HepG2 (cell line): ENCODE measurements at regions not wholly inside any gene's neighbourhood (a gene's known extent, or its start where the extent isn't known, plus 50 kb on each side); places are given as distances from the start of the nearest gene placed in this dataset.

Source experiments
- ARNTL ChIP-seq: sonication (generic); formaldehyde crosslinking; IDR thresholded peaks from 2 replicates; pipeline ENCODE4 v1.4.0; 2020; ENCODE audit warnings: mild to moderate bottlenecking, missing genetic modification reagents
- ATRX ChIP-seq: sonication (generic); formaldehyde crosslinking; IDR thresholded peaks from 2 replicates; pipeline ENCODE4 v1.4.0; 2020; ENCODE audit warnings: missing genetic modification reagents, borderline replicate concordance
- HHEX ChIP-seq: IDR thresholded peaks from 2 replicates; pipeline ENCODE4 v1.6.1; 2016; ENCODE audit warnings: control low read depth
- HIVEP1 ChIP-seq: sonication (generic); formaldehyde crosslinking; IDR thresholded peaks from 2 replicates; pipeline ENCODE4 v1.4.0; 2020; ENCODE audit warnings: mild to moderate bottlenecking, missing genetic modification reagents
- KAT7 ChIP-seq: IDR thresholded peaks from 2 replicates; pipeline ENCODE4 v1.6.1; 2018; ENCODE audit warnings: borderline replicate concordance, missing compliant biosample characterization
- RBM39 ChIP-seq: fragments of 200-400 bp; formaldehyde crosslinking; IDR thresholded peaks from one replicate; pipeline ENCODE4 v1.6.1; 2018; ENCODE audit warnings: antibody characterized with exemption, mild to moderate bottlenecking, low read depth, low read length; ENCODE audit not compliant: poor library complexity, severe bottlenecking
- SP1 ChIP-seq, 2 experiments: fragments of 450-650 bp in 1 of 2; sonication (generic) in 1 of 2; formaldehyde crosslinking in 1 of 2; IDR thresholded peaks; 2 replicates each; pipeline versions ENCODE4 v1.4.0 to v1.6.1; 2016 to 2020; ENCODE audit warnings: missing genetic modification reagents in 1 of 2
- TCF7L2 ChIP-seq: IDR thresholded peaks from 2 replicates; pipeline ENCODE4 v1.6.1; 2011; ENCODE audit warnings: mild to moderate bottlenecking, low read depth, low read length, moderate library complexity
- TSC22D2 ChIP-seq: sonication (generic); formaldehyde crosslinking; IDR thresholded peaks from 2 replicates; pipeline ENCODE4 v1.5.1; 2020; ENCODE audit warnings: missing genetic modification reagents, mild to moderate bottlenecking, borderline replicate concordance
- ZNF776 ChIP-seq: sonication (generic); formaldehyde crosslinking; IDR thresholded peaks from 2 replicates; pipeline ENCODE4 v1.4.0; 2020; ENCODE audit warnings: mild to moderate bottlenecking, missing genetic modification reagents
- ZSCAN20 ChIP-seq: sonication (generic); formaldehyde crosslinking; IDR thresholded peaks from 2 replicates; pipeline ENCODE4 v1.4.0; 2020; ENCODE audit warnings: missing genetic modification reagents, mild to moderate bottlenecking, borderline replicate concordance
- TF ChIP-seq, protein P1 (sequence below): IDR thresholded peaks from 2 replicates; pipeline ENCODE4 v1.6.1; 2016; ENCODE audit warnings: low read depth, control low read depth
- TF ChIP-seq, protein P2 (sequence below): sonication (generic); formaldehyde crosslinking; IDR thresholded peaks from 2 replicates; pipeline ENCODE4 v1.8.1; 2023; ENCODE audit warnings: mild to moderate bottlenecking, missing genetic modification reagents, borderline replicate concordance
- TF ChIP-seq, protein P3 (sequence below): sonication (generic); formaldehyde crosslinking; conservative IDR thresholded peaks from 2 replicates; pipeline ENCODE4 v1.8.1; 2023; ENCODE audit warnings: missing genetic modification reagents

DNA sequence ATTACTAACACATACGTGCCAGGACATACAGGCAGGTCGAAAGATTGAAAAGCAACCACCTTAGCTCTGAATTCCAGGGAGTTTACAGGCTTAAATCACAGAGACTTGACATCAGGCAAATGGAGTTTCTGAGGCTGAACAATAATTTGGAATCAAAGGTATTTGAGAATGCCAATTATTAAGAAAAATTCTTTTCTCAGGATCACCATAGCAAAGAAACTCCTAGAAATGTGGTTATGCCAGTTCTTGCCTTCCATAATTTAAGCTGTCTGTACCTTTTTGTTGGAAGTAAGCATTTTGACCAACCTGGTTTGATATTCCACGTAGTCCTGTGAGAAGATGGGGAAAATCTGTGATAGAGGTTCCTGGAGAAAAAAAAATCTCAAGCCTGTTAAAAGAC, 312.4 kb upstream of the SMARCA2 start:
- TF ChIP-seq ARNTL (CRISPR knock-in tag), result no peak
- no peak for TF ChIP-seq ZSCAN20 (CRISPR knock-in tag)
- TF ChIP-seq KAT7 (CRISPR knock-in tag), result no peak
- no peak for TF ChIP-seq ZNF776 (CRISPR knock-in tag)
- TF ChIP-seq, protein P1, sequence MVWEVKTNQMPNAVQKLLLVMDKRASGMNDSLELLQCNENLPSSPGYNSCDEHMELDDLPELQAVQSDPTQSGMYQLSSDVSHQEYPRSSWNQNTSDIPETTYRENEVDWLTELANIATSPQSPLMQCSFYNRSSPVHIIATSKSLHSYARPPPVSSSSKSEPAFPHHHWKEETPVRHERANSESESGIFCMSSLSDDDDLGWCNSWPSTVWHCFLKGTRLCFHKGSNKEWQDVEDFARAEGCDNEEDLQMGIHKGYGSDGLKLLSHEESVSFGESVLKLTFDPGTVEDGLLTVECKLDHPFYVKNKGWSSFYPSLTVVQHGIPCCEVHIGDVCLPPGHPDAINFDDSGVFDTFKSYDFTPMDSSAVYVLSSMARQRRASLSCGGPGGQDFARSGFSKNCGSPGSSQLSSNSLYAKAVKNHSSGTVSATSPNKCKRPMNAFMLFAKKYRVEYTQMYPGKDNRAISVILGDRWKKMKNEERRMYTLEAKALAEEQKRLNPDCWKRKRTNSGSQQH (CRISPR knock-in tag), result no peak
- TF ChIP-seq, protein P2, sequence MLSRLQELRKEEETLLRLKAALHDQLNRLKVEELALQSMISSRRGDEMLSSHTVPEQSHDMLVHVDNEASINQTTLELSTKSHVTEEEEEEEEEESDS (CRISPR knock-in tag), result no peak
- TF ChIP-seq, protein P3, sequence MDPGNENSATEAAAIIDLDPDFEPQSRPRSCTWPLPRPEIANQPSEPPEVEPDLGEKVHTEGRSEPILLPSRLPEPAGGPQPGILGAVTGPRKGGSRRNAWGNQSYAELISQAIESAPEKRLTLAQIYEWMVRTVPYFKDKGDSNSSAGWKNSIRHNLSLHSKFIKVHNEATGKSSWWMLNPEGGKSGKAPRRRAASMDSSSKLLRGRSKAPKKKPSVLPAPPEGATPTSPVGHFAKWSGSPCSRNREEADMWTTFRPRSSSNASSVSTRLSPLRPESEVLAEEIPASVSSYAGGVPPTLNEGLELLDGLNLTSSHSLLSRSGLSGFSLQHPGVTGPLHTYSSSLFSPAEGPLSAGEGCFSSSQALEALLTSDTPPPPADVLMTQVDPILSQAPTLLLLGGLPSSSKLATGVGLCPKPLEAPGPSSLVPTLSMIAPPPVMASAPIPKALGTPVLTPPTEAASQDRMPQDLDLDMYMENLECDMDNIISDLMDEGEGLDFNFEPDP, result no peak
- TF ChIP-seq SP1 (IDR thresholded peaks at IDR 0.05), result no peak
- no peak for TF ChIP-seq SP1 (CRISPR knock-in tag; IDR thresholded peaks at IDR 0.05)
- TF ChIP-seq HIVEP1, result no peak
- no peak for TF ChIP-seq RBM39
- no peak for TF ChIP-seq ATRX (CRISPR knock-in tag)
- no peak for TF ChIP-seq TSC22D2 (CRISPR knock-in tag)
- TF ChIP-seq HHEX (CRISPR knock-in tag), result no peak
- no peak for TF ChIP-seq TCF7L2
